H1 (cell line): ENCODE measurements at regions not wholly inside any gene's neighbourhood (a gene's known extent, or its start where the extent isn't known, plus 50 kb on each side); places are given as distances from the start of the nearest gene placed in this dataset.

Experiments
- CTCF ChIA-PET: fragments of 300-600 bp; sonication (Branson Sonifier 250); formaldehyde crosslinking; loops from one replicate; lab custom pipeline; 2021; ENCODE audit not compliant: partially characterized antibody; lab: Charles Lee
- POLR2A ChIA-PET: fragments of 300-600 bp; sonication (Branson Sonifier 250); formaldehyde crosslinking; loops from one replicate; lab custom pipeline; 2021; ENCODE audit warnings: inconsistent platforms; ENCODE audit not compliant: partially characterized antibody; lab: Charles Lee
- DNase-seq, 2 experiments: peaks; one replicate each; pipeline versions ENCODE4 v3.0.0 to v3.0.0-alpha.2; 2010 to 2022; ENCODE audit warnings: low spot score in 2 of 2, low read depth in 1 of 2, mixed read lengths in 1 of 2
- FAIRE-seq: peaks from 2 replicates; lab custom pipeline; 2011; peaks lifted over from hg19 to GRCh38; lab: Jason Lieb, UNC
- H2AFZ ChIP-seq: 2 replicates; pipeline ENCODE4 v1.8.1; 2012; ENCODE audit warnings: low read length, inconsistent platforms
- H2AK5ac ChIP-seq: 2 replicates; pipeline ENCODE4 v1.6.1; 2013; ENCODE audit warnings: low read depth, low read length
- H2BK120ac ChIP-seq: replicated peaks from 2 replicates; pipeline ENCODE3; 2013; ENCODE audit warnings: low read depth, low read length, inconsistent platforms
- H2BK12ac ChIP-seq: 2 replicates; pipeline ENCODE4 v1.6.1; 2013; ENCODE audit warnings: low read depth, low read length
- H2BK15ac ChIP-seq: 2 replicates; pipeline ENCODE4 v1.6.1; 2013; ENCODE audit warnings: low read length
- H2BK20ac ChIP-seq: 2 replicates; pipeline ENCODE4 v1.6.1; 2013; ENCODE audit warnings: low read length
- H2BK5ac ChIP-seq: 2 replicates; pipeline ENCODE4 v1.6.1; 2013; ENCODE audit warnings: low read depth, low read length
- H3K14ac ChIP-seq: 2 replicates; pipeline ENCODE4 v1.6.1; 2013; ENCODE audit warnings: inconsistent platforms; ENCODE audit not compliant: insufficient read length
- H3K18ac ChIP-seq: 2 replicates; pipeline ENCODE4 v1.6.1; 2013; ENCODE audit warnings: low read length; ENCODE audit errors: extremely low read depth
- H3K23ac ChIP-seq: 2 replicates; pipeline ENCODE4 v1.6.1; 2013; ENCODE audit warnings: inconsistent platforms; ENCODE audit not compliant: insufficient read length
- H3K23me2 ChIP-seq: 2 replicates; pipeline ENCODE4 v1.6.1; 2013; ENCODE audit warnings: low read depth, low read length
- H3K27ac ChIP-seq: 2 replicates; pipeline ENCODE4 v1.6.1; 2011; ENCODE audit warnings: low read depth, low read length, inconsistent platforms
- H3K27me3 ChIP-seq, 4 experiments: replicated peaks in 1 of 4; 1 replicate in 1 of 4; 2 replicates in 3 of 4; pipeline versions ENCODE4 v1.6.1 to v1.8.1; 2011 to 2013; ENCODE audit warnings: low read length in 3 of 4, mild to moderate bottlenecking in 3 of 4, inconsistent platforms in 2 of 4, mixed read lengths in 2 of 4, moderate library complexity in 1 of 4; ENCODE audit not compliant: control insufficient read depth in 3 of 4, insufficient read depth in 3 of 4; ENCODE audit errors: extremely low read depth in 1 of 4
- H3K36me3 ChIP-seq, 4 experiments: 2 replicates each; pipeline versions ENCODE4 v1.6.1 to v1.8.1; 2011 to 2013; ENCODE audit warnings: mild to moderate bottlenecking in 4 of 4, low read length in 3 of 4, moderate library complexity in 2 of 4, control low read depth in 1 of 4, inconsistent platforms in 1 of 4; ENCODE audit not compliant: insufficient read depth in 4 of 4, control insufficient read depth in 2 of 4
- H3K4ac ChIP-seq: replicated peaks from 2 replicates; pipeline ENCODE3; 2013; ENCODE audit warnings: low read length, low read depth, mixed read lengths, inconsistent platforms; ENCODE audit not compliant: insufficient read length
- H3K4me1 ChIP-seq, 4 experiments: replicated peaks in 1 of 4; 1 replicate in 1 of 4; 2 replicates in 3 of 4; pipeline versions ENCODE4 v1.6.1 to v1.8.1; 2011 to 2013; ENCODE audit warnings: low read length in 3 of 4, inconsistent platforms in 2 of 4, mixed read lengths in 1 of 4; ENCODE audit not compliant: insufficient read depth in 4 of 4, control insufficient read depth in 3 of 4
- H3K4me2 ChIP-seq, 2 experiments: 2 replicates each; pipeline versions ENCODE4 v1.6.1 to v1.8.1; 2011 to 2013; ENCODE audit warnings: low read depth in 2 of 2, low read length in 2 of 2, control low read depth in 1 of 2, inconsistent platforms in 1 of 2, mild to moderate bottlenecking in 1 of 2; ENCODE audit not compliant: insufficient read depth in 1 of 2
- H3K4me3 ChIP-seq, 4 experiments: fragments of 200-600, 300-600 bp in 1 of 4; sonication (generic), shearing (Covaris generic), sonication (Bioruptor Twin) in 1 of 4; 2 replicates each; pipeline versions ENCODE4 v1.5.1 to v1.8.1; 2011 to 2016; ENCODE audit warnings: low read length in 4 of 4, low read depth in 3 of 4, control low read depth in 2 of 4, inconsistent platforms in 2 of 4, mild to moderate bottlenecking in 2 of 4, mixed read lengths in 1 of 4, moderate library complexity in 1 of 4; ENCODE audit not compliant: insufficient read depth in 2 of 4; ENCODE audit errors: extremely low read depth in 1 of 4
- H3K56ac ChIP-seq: replicated peaks from 2 replicates; pipeline ENCODE3; 2013; ENCODE audit warnings: low read depth, mild to moderate bottlenecking, mixed read lengths, low read length, inconsistent platforms; ENCODE audit not compliant: insufficient read length
- H3K79me1 ChIP-seq: 2 replicates; pipeline ENCODE4 v1.6.1; 2013; ENCODE audit warnings: low read depth, low read length, control low read depth
- H3K79me2 ChIP-seq, 2 experiments: 2 replicates each; pipeline versions ENCODE4 v1.6.1 to v1.8.1; 2012 to 2013; ENCODE audit warnings: low read length in 2 of 2, mild to moderate bottlenecking in 2 of 2, inconsistent platforms in 1 of 2; ENCODE audit not compliant: insufficient read depth in 2 of 2, control insufficient read depth in 1 of 2
- H3K9ac ChIP-seq, 4 experiments: replicated peaks in 1 of 4; 1 replicate in 1 of 4; 2 replicates in 3 of 4; pipeline versions ENCODE4 v1.6.1 to v1.8.1; 2011 to 2013; ENCODE audit warnings: low read depth in 3 of 4, low read length in 3 of 4, control low read depth in 2 of 4, mild to moderate bottlenecking in 2 of 4, moderate library complexity in 2 of 4, inconsistent platforms in 1 of 4; ENCODE audit errors: extremely low read depth in 1 of 4
- H3K9me3 ChIP-seq, 2 experiments: 2 replicates each; pipeline versions ENCODE4 v1.6.1 to v1.8.1; 2012 to 2013; ENCODE audit warnings: mild to moderate bottlenecking in 2 of 2, moderate library complexity in 2 of 2, control low read depth in 1 of 2, inconsistent platforms in 1 of 2, low read depth in 1 of 2, low read length in 1 of 2, mixed read lengths in 1 of 2; ENCODE audit not compliant: insufficient read depth in 2 of 2
- H4K20me1 ChIP-seq, 2 experiments: replicated peaks in 1 of 2; 2 replicates each; pipeline versions ENCODE3 to v1.8.1; 2011 to 2013; ENCODE audit warnings: inconsistent platforms in 2 of 2, low read length in 2 of 2, mild to moderate bottlenecking in 1 of 2; ENCODE audit not compliant: insufficient read depth in 2 of 2, control insufficient read depth in 1 of 2
- H4K5ac ChIP-seq: 2 replicates; pipeline ENCODE4 v1.6.1; 2013; ENCODE audit warnings: low read length, low read depth, mixed read lengths, inconsistent platforms; ENCODE audit not compliant: insufficient read length
- H4K8ac ChIP-seq: 2 replicates; pipeline ENCODE4 v1.8.0; 2013; ENCODE audit warnings: mild to moderate bottlenecking, moderate library complexity, low read length, inconsistent platforms; ENCODE audit not compliant: insufficient read depth; ENCODE audit errors: extremely low read depth
- H4K91ac ChIP-seq: replicated peaks from 2 replicates; pipeline ENCODE3; 2013; ENCODE audit warnings: low read length, mixed read lengths, inconsistent platforms; ENCODE audit not compliant: insufficient read length
- BCL11A ChIP-seq, 2 experiments: IDR thresholded peaks; one replicate each; pipeline ENCODE4 v1.6.1; 2011; ENCODE audit warnings: low read depth in 2 of 2, low read length in 2 of 2, mild to moderate bottlenecking in 2 of 2
- CREB1 ChIP-seq: IDR thresholded peaks from 2 replicates; pipeline ENCODE4 v1.6.1; 2012; ENCODE audit warnings: inconsistent platforms
- EZH2 ChIP-seq: fragments of 200-600 bp; sonication (generic); IDR thresholded peaks from 2 replicates; pipeline ENCODE4 v1.7.1; 2012; ENCODE audit warnings: low read depth, mild to moderate bottlenecking, moderate library complexity, low read length, inconsistent platforms; ENCODE audit not compliant: severe bottlenecking
- GTF2F1 ChIP-seq: IDR thresholded peaks from 2 replicates; pipeline ENCODE4 v1.6.1; 2012; ENCODE audit warnings: low read depth, low read length, improper control_type of control experiment, borderline replicate concordance
- HDAC2 ChIP-seq, 2 experiments: fragments of 300-600 bp in 1 of 2; sonication (generic) in 1 of 2; IDR thresholded peaks; 2 replicates each; pipeline ENCODE4 v1.6.1; 2011 to 2012; ENCODE audit warnings: low read depth in 2 of 2, low read length in 2 of 2, mild to moderate bottlenecking in 2 of 2, moderate library complexity in 2 of 2, borderline replicate concordance in 1 of 2, inconsistent platforms in 1 of 2
- HDAC6 ChIP-seq: IDR thresholded peaks from one replicate; pipeline ENCODE4 v1.7.1; 2012; ENCODE audit warnings: low read depth, mild to moderate bottlenecking, inconsistent platforms, low read length, moderate library complexity
- JUN ChIP-seq: IDR thresholded peaks from 2 replicates; pipeline ENCODE4 v1.6.1; 2011; ENCODE audit warnings: low read depth, mild to moderate bottlenecking, improper control_type of control experiment, low read length
- KDM1A ChIP-seq: fragments of 200-600, 300-600 bp; sonication (generic); IDR thresholded peaks from 2 replicates; pipeline ENCODE4 v1.7.1; 2016; ENCODE audit warnings: mild to moderate bottlenecking, low read length, borderline replicate concordance
- MAFK ChIP-seq: IDR thresholded peaks from 2 replicates; pipeline ENCODE4 v1.6.1; 2012; ENCODE audit warnings: low read depth, mild to moderate bottlenecking, improper control_type of control experiment, low read length
- PHF8 ChIP-seq: fragments of 200-600 bp; sonication (generic); conservative IDR thresholded peaks from 2 replicates; pipeline ENCODE4 v1.7.1; 2012; ENCODE audit warnings: low read depth, mild to moderate bottlenecking, inconsistent platforms, low read length, moderate library complexity
- RNF2 ChIP-seq: fragments of 200-900, 300-1000 bp; sonication (generic); IDR thresholded peaks from 2 replicates; pipeline ENCODE4 v1.7.1; 2016; ENCODE audit warnings: borderline replicate concordance, low read depth, mild to moderate bottlenecking, antibody characterized with exemption, low read length; ENCODE audit not compliant: poor library complexity, severe bottlenecking; ENCODE audit errors: missing control alignments
- RXRA ChIP-seq: IDR thresholded peaks from 2 replicates; pipeline ENCODE4 v1.6.1; 2011; ENCODE audit warnings: low read depth, mild to moderate bottlenecking, low read length, moderate library complexity; ENCODE audit not compliant: insufficient read depth
- SIX5 ChIP-seq: IDR thresholded peaks from 2 replicates; pipeline ENCODE4 v1.6.1; 2011; ENCODE audit warnings: mild to moderate bottlenecking, low read depth, low read length
- SP1 ChIP-seq: IDR thresholded peaks from 2 replicates; pipeline ENCODE4 v1.6.1; 2011; ENCODE audit warnings: low read depth, low read length
- TCF12 ChIP-seq: IDR thresholded peaks from 2 replicates; pipeline ENCODE4 v1.6.1; 2011; ENCODE audit warnings: low read depth, mild to moderate bottlenecking, low read length
- YY1 ChIP-seq: IDR thresholded peaks from 2 replicates; pipeline ENCODE4 v1.6.1; 2011; ENCODE audit warnings: low read depth, mild to moderate bottlenecking, low read length

DNA sequence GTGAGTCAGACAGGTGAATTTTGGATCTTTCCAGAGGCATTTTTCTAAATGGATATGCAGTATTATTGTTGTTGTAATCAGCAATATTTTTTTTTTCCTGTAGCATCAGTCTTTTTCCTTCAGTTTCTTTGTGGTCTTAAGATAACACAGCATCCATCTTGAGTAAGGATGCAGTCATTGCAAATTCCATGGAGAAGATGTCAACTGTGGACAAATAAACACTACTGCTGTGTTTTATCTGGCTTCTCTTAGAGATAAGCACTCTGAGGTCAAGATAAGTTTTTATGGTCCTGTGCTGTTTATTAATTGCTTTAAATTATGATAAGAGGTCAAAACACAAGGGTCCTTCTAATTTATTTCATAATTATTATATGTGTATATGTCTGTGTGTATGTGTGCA lies 1255.7 kb downstream of the ADGRL3 start:
- CTCF ChIA-PET = interaction anchor here (0.9 kb wide), 1 partner anchor 15 kb away, joined by 4 read pairs; no protein-coding TSS in a partner anchor
- TF ChIP-seq KDM1A (no peak), YY1 (no peak), EZH2 (no peak), JUN (no peak), TCF12 (no peak), BCL11A (IDR thresholded peaks at IDR 0.05; ENCODE audit: low read depth in 2 of 2, low read length in 2 of 2) (no peak), PHF8 (no peak), MAFK (no peak), GTF2F1 (no peak), RNF2 (no peak), RXRA (no peak), HDAC2 (IDR thresholded peaks at IDR 0.05; ENCODE audit: borderline replicate concordance in 1 of 2, low read depth in 2 of 2, low read length in 2 of 2) (no peak), CREB1 (no peak), SIX5 (no peak), HDAC6 (no peak), SP1 (no peak)

More for the DNA sequence above, 1255.7 kb downstream of the ADGRL3 start:
- Histone ChIP-seq H3K18ac (no peak overlapping the region), H3K56ac (no peak overlapping the region), H3K14ac (no peak overlapping the region), H3K4me3 (no peak overlapping the region), H2BK15ac (no peak overlapping the region), H2BK20ac (no peak overlapping the region), H4K5ac (no peak overlapping the region), H3K79me1 (no peaks in the 10 kb centered on the region), H3K27me3 (no peaks in the 10 kb centered on the region), H3K4ac (no peak overlapping the region), H3K23ac (no peak overlapping the region), H3K4me1 (no peaks in the 10 kb centered on the region), H3K9me3 (no peaks in the 10 kb centered on the region), H3K27ac (no peak overlapping the region), H3K23me2 (no peaks in the 10 kb centered on the region), H3K79me2 (no peaks in the 10 kb centered on the region), H2BK5ac (no peak overlapping the region), H2BK120ac (no peak overlapping the region), H4K20me1 (no peaks in the 10 kb centered on the region), H3K36me3 (no peaks in the 10 kb centered on the region), H3K4me2 (no peak overlapping the region), H2AFZ (no peak overlapping the region), H4K8ac (no peak overlapping the region), H2AK5ac (no peak overlapping the region), H4K91ac (no peak overlapping the region), H2BK12ac (no peak overlapping the region), H3K9ac (no peak overlapping the region)
- POLR2A ChIA-PET = no interaction called here
- no peak for FAIRE-seq
- no peak for DNase-seq
